ENCODE measurements at regions not wholly inside any gene's neighbourhood (a gene's known extent, or its start where the extent isn't known, plus 50 kb on each side); places are given as distances from the start of the nearest gene placed in this dataset.

- peak in 1 of 4 experiments; percentile 6 for TF ChIP-seq CTCF (IDR thresholded peaks at IDR 0.05)
- no peak for TF ChIP-seq POLR2AphosphoS5 (IDR thresholded peaks at IDR 0.05)
Observed at GRCh38 chrX:125205918-125206665, 113.6 kb upstream of the TEX13C start.

Measured in prostate gland (tissue), 2 donors.